Smooth muscle cell (in vitro differentiated cells): ENCODE measurements at regions not wholly inside any gene's neighbourhood (a gene's known extent, or its start where the extent isn't known, plus 50 kb on each side); places are given as distances from the start of the nearest gene placed in this dataset.
"Not testable (repeated sequence)": the region's sequence is repeated elsewhere in the genome, so short reads cannot be mapped to it uniquely, and the experiment has no call there.

Experiments used
- DNase-seq: peaks from one replicate; lab custom pipeline; 2025; ENCODE audit not compliant: unreplicated experiment; lab: John Stamatoyannopoulos, UW
- H2AFZ ChIP-seq: fragments of 200-600 bp; sonication (generic); 2 replicates; pipeline ENCODE4 v1.6.0; 2016; ENCODE audit warnings: antibody characterized with exemption, low read depth, mild to moderate bottlenecking
- H3F3A ChIP-seq: fragments of 200-600 bp; sonication (generic); 2 replicates; pipeline ENCODE4 v1.6.0; 2017; ENCODE audit warnings: antibody characterized with exemption, low read depth
- H3K27ac ChIP-seq: fragments of 200-600 bp; sonication (generic); 2 replicates; pipeline ENCODE4 v1.5.1; 2016; ENCODE audit warnings: low read depth, mild to moderate bottlenecking
- H3K27me3 ChIP-seq: fragments of 200-600 bp; sonication (generic); 2 replicates; pipeline ENCODE4 v1.6.1; 2016; ENCODE audit warnings: low read depth, mild to moderate bottlenecking
- H3K36me3 ChIP-seq: fragments of 200-600 bp; sonication (generic); 2 replicates; pipeline ENCODE4 v1.5.1; 2016; ENCODE audit warnings: low read depth
- H3K4me1 ChIP-seq: fragments of 200-600 bp; sonication (generic); 2 replicates; pipeline ENCODE4 v1.5.1; 2016; ENCODE audit warnings: low read depth
- H3K4me2 ChIP-seq: fragments of 200-600 bp; sonication (generic); 2 replicates; pipeline ENCODE4 v1.6.0; 2016; ENCODE audit warnings: mild to moderate bottlenecking
- H3K4me3 ChIP-seq: fragments of 200-600 bp; sonication (generic); 2 replicates; pipeline ENCODE4 v1.5.1; 2016; ENCODE audit warnings: mild to moderate bottlenecking
- H3K79me2 ChIP-seq: fragments of 200-600 bp; sonication (generic); 2 replicates; pipeline ENCODE4 v1.6.0; 2016; ENCODE audit warnings: low read depth, mild to moderate bottlenecking
- H3K9ac ChIP-seq: fragments of 200-600 bp; sonication (generic); 2 replicates; pipeline ENCODE4 v1.6.0; 2016; ENCODE audit warnings: low read depth
- H3K9me3 ChIP-seq: fragments of 200-600 bp; sonication (generic); replicated peaks from 2 replicates; pipeline ENCODE4 v1.5.1; 2016; ENCODE audit warnings: low read depth
- H4K20me1 ChIP-seq: fragments of 200-600 bp; sonication (generic); 2 replicates; pipeline ENCODE4 v1.6.0; 2016; ENCODE audit warnings: low read depth
- CTCF ChIP-seq: fragments of 200-600 bp; sonication (generic); IDR thresholded peaks from 2 replicates; pipeline ENCODE4 v1.5.1; 2017; ENCODE audit warnings: borderline replicate concordance, mild to moderate bottlenecking, antibody characterized with exemption; ENCODE audit not compliant: insufficient read depth, poor library complexity, severe bottlenecking
- WGBS: methylation state at CpG from one replicate; pipeline ENCODE4 v1.1.7; 2016; ENCODE audit warnings: low lambda C conversion rate; 5-methylcytosine and 5-hydroxymethylcytosine counted together

- Histone ChIP-seq H3K27ac (no peak overlapping the region), H3K36me3 (no peaks in the 10 kb centered on the region), H3K79me2 (no peaks in the 10 kb centered on the region), H3K9ac (no peak overlapping the region), H3F3A (no peaks in the 10 kb centered on the region), H3K4me3 (no peak overlapping the region), H2AFZ (no peak overlapping the region), H4K20me1 (no peaks in the 10 kb centered on the region), H3K4me1 (no peaks in the 10 kb centered on the region), H3K4me2 (no peak overlapping the region), H3K27me3 (no peaks in the 10 kb centered on the region), H3K9me3 (no peaks in the 10 kb centered on the region)
- TF ChIP-seq CTCF: no peak
- 91% methylated on average over 2 of the region's 2 CpGs for WGBS
- no peak for DNase-seq
Measured at GRCh38 chr14:55858604-55859003, 259.6 kb upstream of the PELI2 start.

GRCh38 chr14:55861561-55861960, 256.6 kb upstream of the PELI2 start:
- not testable (repeated sequence) for H3K27ac ChIP-seq, H3K9me3 ChIP-seq, DNase-seq, H4K20me1 ChIP-seq, H3K79me2 ChIP-seq, H3K9ac ChIP-seq, H2AFZ ChIP-seq, H3F3A ChIP-seq, H3K4me1 ChIP-seq, H3K36me3 ChIP-seq, H3K27me3 ChIP-seq, H3K4me3 ChIP-seq, H3K4me2 ChIP-seq
- 94% methylated on average over 17 of the region's 17 CpGs for WGBS

GRCh38 chr14:55864890-55865655, 253.1 kb upstream of the PELI2 start:
- Histone ChIP-seq H3K4me1 (no peaks in the 10 kb centered on the region), H3K4me2 (no peak overlapping the region), H3K9me3 (peaks cover 6% of the 10 kb centered on the region), H3F3A (no peaks in the 10 kb centered on the region), H4K20me1 (no peaks in the 10 kb centered on the region), H3K9ac (no peak overlapping the region), H3K36me3 (no peaks in the 10 kb centered on the region), H3K79me2 (no peaks in the 10 kb centered on the region), H3K27me3 (no peaks in the 10 kb centered on the region), H3K4me3 (no peak overlapping the region), H2AFZ (no peak overlapping the region), H3K27ac (no peak overlapping the region)
- TF ChIP-seq CTCF: no peak
- 86% methylated on average over 19 of the region's 22 CpGs for WGBS
- no peak for DNase-seq

- no peaks in the 10 kb centered on the region for H3K36me3 ChIP-seq
- H3K4me3 ChIP-seq: no peak overlapping the region
- TF ChIP-seq CTCF: no peak
- DNase-seq: no peak
- no peaks in the 10 kb centered on the region for H3F3A ChIP-seq
- H2AFZ ChIP-seq: no peak overlapping the region
- no peaks in the 10 kb centered on the region for H3K27me3 ChIP-seq
- no peaks in the 10 kb centered on the region for H3K79me2 ChIP-seq
- H3K4me1 ChIP-seq: no peaks in the 10 kb centered on the region
- no peaks in the 10 kb centered on the region for H4K20me1 ChIP-seq
- H3K9ac ChIP-seq: no peak overlapping the region
- H3K9me3 ChIP-seq: peaks cover 6% of the 10 kb centered on the region
- H3K27ac ChIP-seq: no peak overlapping the region
- no peak overlapping the region for H3K4me2 ChIP-seq
Measured at GRCh38 chr14:55867311-55867710, 250.9 kb upstream of the PELI2 start.
